Stimulated activated CD4-positive, alpha-beta T cell treated with anti-CD3 and anti-CD28 coated beads, Interleukin-12 subunit alpha, Interleukin-12 subunit beta, amount 100 ng/mL, for 48 hours (primary cell): ENCODE measurements at regions not wholly inside any gene's neighbourhood (a gene's known extent, or its start where the extent isn't known, plus 50 kb on each side); places are given as distances from the start of the nearest gene placed in this dataset.
"Not testable (repeated sequence)": the region's sequence is repeated elsewhere in the genome, so short reads cannot be mapped to it uniquely, and the experiment has no call there.

Source experiments
- DNase-seq, 3 donors: peaks; one replicate each; pipeline ENCODE4 v3.0.0-alpha.2; 2020; ENCODE audit warnings: low read depth in 2 of 3, low spot score in 1 of 3

GRCh38 chr4:72942565-72942964 lies 127.0 kb downstream of the COX18 start:
- no peak for DNase-seq

- DNase-seq: no peak
Observed at GRCh38 chr4:72938516-72938915, 131.0 kb downstream of the COX18 start.

GRCh38 chr4:72935462-72935861 lies 134.1 kb downstream of the COX18 start:
- no peak for DNase-seq

GRCh38 chr4:72933029-72933428 lies 136.5 kb downstream of the COX18 start:
- DNase-seq: no peak

DNA sequence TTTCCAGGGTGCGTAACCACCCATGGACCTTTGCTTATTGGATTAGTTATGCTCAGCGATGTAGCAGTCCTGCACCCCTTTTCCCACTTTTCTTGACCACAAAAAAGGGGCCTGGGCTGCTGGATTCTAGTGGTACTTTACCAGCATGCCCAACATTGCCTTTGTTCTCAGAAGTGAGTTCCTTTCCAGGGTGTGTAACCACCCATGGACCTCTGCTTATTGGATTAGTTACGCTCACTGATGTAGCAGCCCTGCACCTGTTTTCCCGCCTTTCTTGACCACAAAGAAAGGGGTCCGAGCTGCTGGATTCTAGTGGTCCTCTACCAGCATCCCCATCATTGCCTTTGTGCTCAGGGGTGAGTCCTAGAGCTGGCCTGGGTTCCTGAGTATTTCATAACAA lies 138.2 kb downstream of the COX18 start:
- no peak for DNase-seq

- not testable (repeated sequence) for DNase-seq
Observed at GRCh38 chr4:72929596-72930274, 139.8 kb downstream of the COX18 start.

GRCh38 chr4:72924814-72925213 lies 144.7 kb downstream of the COX18 start:
- no peak for DNase-seq

GRCh38 chr4:72919937-72920336 lies 149.6 kb downstream of the COX18 start:
- no peak for DNase-seq

- DNase-seq: no peak
Observed at GRCh38 chr4:72919464-72919863, 150.1 kb downstream of the COX18 start.

GRCh38 chr4:72918362-72918761 lies 151.2 kb downstream of the COX18 start:
- DNase-seq: no peak

- DNase-seq: no peak
Observed at GRCh38 chr4:72911316-72911715, 158.2 kb downstream of the COX18 start.

DNA sequence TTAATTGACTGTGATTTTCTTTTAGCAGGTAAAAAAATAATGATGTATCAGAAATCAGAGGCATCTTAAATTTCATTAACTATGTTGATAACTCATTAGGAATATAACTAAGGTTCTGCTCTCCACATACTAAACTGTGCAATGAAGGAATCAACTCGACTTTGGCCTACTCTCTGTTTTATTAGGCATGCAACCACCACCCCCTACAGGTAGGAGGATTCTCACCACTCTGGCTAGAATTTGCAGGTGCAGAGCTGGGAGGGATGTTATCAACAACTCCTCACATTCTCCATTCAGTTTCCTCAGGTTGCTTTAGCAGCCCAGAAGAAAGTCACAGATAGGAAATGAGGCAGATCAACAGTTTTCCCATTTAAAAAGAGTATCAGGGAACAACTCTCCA lies 160.1 kb downstream of the COX18 start:
- no peak for DNase-seq

DNA sequence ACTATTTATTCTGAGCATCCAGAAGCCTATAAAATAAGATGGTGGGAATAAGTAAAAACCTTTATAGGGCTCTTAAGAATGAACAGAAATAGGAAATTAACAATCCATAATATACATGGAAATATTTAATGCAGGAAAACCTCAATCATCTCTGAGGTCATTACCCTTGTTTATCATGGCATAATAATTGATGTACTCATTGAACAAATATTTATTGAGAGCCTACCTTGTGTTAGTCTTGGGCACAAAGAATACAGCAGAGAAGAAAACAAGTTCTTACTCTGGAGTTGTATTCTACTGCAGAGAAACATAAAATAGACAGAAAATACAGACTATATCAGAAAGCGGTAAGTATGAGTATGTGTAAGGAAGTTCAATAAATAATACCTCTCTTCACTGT lies 167.2 kb downstream of the COX18 start:
- no peak for DNase-seq

DNA sequence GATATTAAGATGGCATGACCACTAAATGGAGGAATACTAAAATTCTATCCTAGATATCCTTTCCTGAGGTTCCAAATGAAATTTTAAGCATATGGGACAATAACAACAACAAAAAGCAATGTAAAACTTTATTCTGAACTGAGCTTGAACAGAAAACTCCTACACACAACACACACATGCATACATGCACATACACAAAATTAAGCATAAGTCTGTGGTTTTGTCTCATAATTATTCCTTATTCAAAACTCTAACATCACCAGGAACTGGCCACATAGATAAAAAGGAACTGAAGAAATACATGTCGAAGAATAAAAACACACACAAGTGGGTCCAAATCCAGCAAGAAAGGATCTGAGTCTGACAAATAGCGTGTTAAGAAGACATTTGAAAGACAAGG lies 168.0 kb downstream of the COX18 start:
- DNase-seq: no peak

DNA sequence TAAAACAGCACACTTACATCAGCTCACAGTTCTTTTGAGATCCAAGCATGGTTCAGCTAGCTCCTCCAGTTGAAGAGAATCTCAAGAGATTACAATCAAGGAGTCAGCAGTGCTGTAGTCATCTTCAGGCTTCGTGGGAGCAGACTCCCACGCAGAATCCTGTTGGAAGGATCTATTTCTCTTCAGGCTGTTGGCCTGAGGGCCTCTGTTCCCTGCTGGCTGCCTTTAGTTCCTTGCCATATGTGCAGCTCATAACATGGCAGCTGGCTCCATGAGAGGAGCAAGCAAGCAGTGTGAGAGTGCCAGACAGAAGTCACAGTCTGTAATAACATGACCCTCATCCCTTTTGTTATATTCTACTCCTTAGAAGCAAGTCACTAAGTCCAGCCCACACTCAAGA lies 168.6 kb downstream of the COX18 start:
- DNase-seq: no peak

DNA sequence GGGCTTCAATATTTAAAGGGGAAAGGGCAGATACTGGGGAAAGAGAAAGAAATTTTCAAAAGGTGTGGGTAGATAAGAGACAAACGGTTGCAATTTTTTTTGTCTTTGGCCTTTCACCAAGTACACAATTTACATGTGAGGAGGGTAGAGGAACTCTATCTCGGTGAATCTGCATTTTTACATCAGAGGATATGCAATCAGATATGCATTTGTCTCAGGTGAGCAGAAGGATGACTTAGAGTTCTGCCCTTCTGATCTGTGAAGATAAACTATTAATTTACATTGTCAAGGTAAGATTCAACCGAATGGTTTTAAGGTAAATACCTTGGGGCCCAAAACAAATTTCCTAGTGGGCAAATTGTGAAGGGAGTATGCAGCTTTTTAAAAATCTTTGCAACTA lies 169.9 kb downstream of the COX18 start:
- no peak for DNase-seq

- no peak for DNase-seq
Observed at GRCh38 chr4:72899214-72899613, 170.3 kb downstream of the COX18 start.

GRCh38 chr4:72896515-72896914 lies 173.0 kb downstream of the COX18 start:
- no peak for DNase-seq

GRCh38 chr4:72895408-72895807 lies 174.1 kb downstream of the COX18 start:
- no peak for DNase-seq

- no peak for DNase-seq
Observed at GRCh38 chr4:72893354-72894066, 176.0 kb downstream of the COX18 start.

GRCh38 chr4:72888331-72888730 lies 181.2 kb downstream of the COX18 start:
- DNase-seq: no peak

GRCh38 chr4:72887152-72887551 lies 182.4 kb downstream of the COX18 start:
- DNase-seq: no peak

GRCh38 chr4:72886602-72887001 lies 182.9 kb downstream of the COX18 start:
- no peak for DNase-seq
